ENCODE measurements at regions not wholly inside any gene's neighbourhood (a gene's known extent, or its start where the extent isn't known, plus 50 kb on each side); places are given as distances from the start of the nearest gene placed in this dataset.

DNA sequence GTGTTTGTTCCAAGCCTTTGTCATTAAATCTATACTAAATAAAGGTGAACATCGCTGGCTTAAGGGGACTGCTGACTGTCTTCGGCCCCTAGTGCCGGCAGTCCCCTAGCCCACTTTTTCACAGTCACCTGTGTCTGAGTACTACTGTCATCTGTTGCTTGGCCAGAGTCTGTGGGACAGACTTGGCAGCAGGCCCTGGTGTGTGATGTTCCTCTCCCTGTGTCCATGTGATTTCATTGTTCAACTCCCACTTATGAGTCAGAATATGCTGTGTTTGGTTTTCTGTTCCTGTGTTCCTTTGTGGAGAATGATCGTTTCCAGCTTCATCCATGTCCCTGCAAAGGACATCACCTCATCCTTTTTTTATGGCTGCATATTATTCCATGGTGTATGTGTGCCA, 133.4 kb downstream of the HAO1 start:
- TF ChIP-seq, protein P1, sequence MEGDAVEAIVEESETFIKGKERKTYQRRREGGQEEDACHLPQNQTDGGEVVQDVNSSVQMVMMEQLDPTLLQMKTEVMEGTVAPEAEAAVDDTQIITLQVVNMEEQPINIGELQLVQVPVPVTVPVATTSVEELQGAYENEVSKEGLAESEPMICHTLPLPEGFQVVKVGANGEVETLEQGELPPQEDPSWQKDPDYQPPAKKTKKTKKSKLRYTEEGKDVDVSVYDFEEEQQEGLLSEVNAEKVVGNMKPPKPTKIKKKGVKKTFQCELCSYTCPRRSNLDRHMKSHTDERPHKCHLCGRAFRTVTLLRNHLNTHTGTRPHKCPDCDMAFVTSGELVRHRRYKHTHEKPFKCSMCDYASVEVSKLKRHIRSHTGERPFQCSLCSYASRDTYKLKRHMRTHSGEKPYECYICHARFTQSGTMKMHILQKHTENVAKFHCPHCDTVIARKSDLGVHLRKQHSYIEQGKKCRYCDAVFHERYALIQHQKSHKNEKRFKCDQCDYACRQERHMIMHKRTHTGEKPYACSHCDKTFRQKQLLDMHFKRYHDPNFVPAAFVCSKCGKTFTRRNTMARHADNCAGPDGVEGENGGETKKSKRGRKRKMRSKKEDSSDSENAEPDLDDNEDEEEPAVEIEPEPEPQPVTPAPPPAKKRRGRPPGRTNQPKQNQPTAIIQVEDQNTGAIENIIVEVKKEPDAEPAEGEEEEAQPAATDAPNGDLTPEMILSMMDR (IDR thresholded peaks at IDR 0.05) = no peak
- TF ChIP-seq POLR2A (IDR thresholded peaks at IDR 0.05) = no peak

Data from Peyer's patch (tissue), 4 donors.